ENCODE measurements at regions not wholly inside any gene's neighbourhood (a gene's known extent, or its start where the extent isn't known, plus 50 kb on each side); places are given as distances from the start of the nearest gene placed in this dataset.
"Not testable (repeated sequence)": the region's sequence is repeated elsewhere in the genome, so short reads cannot be mapped to it uniquely, and the experiment has no call there.

- Histone ChIP-seq H3K27ac (no peak overlapping the region), H3K9me3 (no peaks in the 10 kb centered on the region), H3K4me1 (replicated peaks) (no peaks in the 10 kb centered on the region), H3K36me3 (no peaks in the 10 kb centered on the region), H3K27me3 (replicated peaks; ENCODE audit: insufficient read depth) (no peaks in the 10 kb centered on the region), H3K4me3 (no peak overlapping the region)
- TF ChIP-seq CTCF (IDR thresholded peaks at IDR 0.05) = no peak
- WGBS = 66% methylated on average over 2 of the region's 2 CpGs
- intact Hi-C loops (cut with DNase I) = no loop called here
- no peak for DNase-seq (ENCODE audit: low spot score)
Observed at GRCh38 chr5:98364549-98364948, 408.9 kb upstream of the RGMB start.

- 29% methylated on average over 2 of the region's 2 CpGs for WGBS
- TF ChIP-seq POLR2AphosphoS5 (IDR thresholded peaks at IDR 0.05) = no peak
- no peaks in the 10 kb centered on the region for H3K9me3 ChIP-seq
- no peaks in the 10 kb centered on the region for H3K36me3 ChIP-seq
- no peaks in the 10 kb centered on the region for H3K27me3 ChIP-seq (replicated peaks; ENCODE audit: insufficient read depth)
- no peak for DNase-seq (ENCODE audit: low spot score)
- no peaks in the 10 kb centered on the region for H3K4me1 ChIP-seq (replicated peaks)
- no peak overlapping the region for H3K27ac ChIP-seq
- intact Hi-C loops (cut with DNase I) = no loop called here
- H3K4me3 ChIP-seq = no peak overlapping the region
Observed at GRCh38 chr5:98365126-98365525, 408.3 kb upstream of the RGMB start.

GRCh38 chr5:98368141-98368540, 405.3 kb upstream of the RGMB start:
- H3K27me3 ChIP-seq (replicated peaks; ENCODE audit: insufficient read depth) = no peaks in the 10 kb centered on the region
- no peak overlapping the region for H3K27ac ChIP-seq
- intact Hi-C loops (cut with DNase I) = no loop called here
- 80% methylated on average over 1 of the region's 1 CpG for WGBS
- H3K36me3 ChIP-seq = no peaks in the 10 kb centered on the region
- no peak for TF ChIP-seq POLR2A (IDR thresholded peaks at IDR 0.05)
- no peaks in the 10 kb centered on the region for H3K9me3 ChIP-seq
- no peak for DNase-seq (ENCODE audit: low spot score)
- no peak overlapping the region for H3K4me3 ChIP-seq
- H3K4me1 ChIP-seq (replicated peaks) = no peaks in the 10 kb centered on the region

GRCh38 chr5:98372351-98372750, 401.1 kb upstream of the RGMB start:
- no peaks in the 10 kb centered on the region for H3K27me3 ChIP-seq (replicated peaks; ENCODE audit: insufficient read depth)
- no peak for TF ChIP-seq CTCF (IDR thresholded peaks at IDR 0.05)
- no peaks in the 10 kb centered on the region for H3K4me1 ChIP-seq (replicated peaks)
- intact Hi-C loops (cut with DNase I) = no loop called here
- H3K27ac ChIP-seq = no peak overlapping the region
- no peak overlapping the region for H3K4me3 ChIP-seq
- no peak for DNase-seq (ENCODE audit: low spot score)
- H3K36me3 ChIP-seq = no peaks in the 10 kb centered on the region
- H3K9me3 ChIP-seq = no peaks in the 10 kb centered on the region

GRCh38 chr5:98391921-98392625, 381.4 kb upstream of the RGMB start:
- 95% methylated on average over 31 of the region's 31 CpGs for WGBS
- no peak for TF ChIP-seq POLR2AphosphoS5 (IDR thresholded peaks at IDR 0.05)
- no peak for TF ChIP-seq POLR2A (IDR thresholded peaks at IDR 0.05)
- no peak for TF ChIP-seq CTCF (IDR thresholded peaks at IDR 0.05)
- no peak for DNase-seq (ENCODE audit: low spot score)
- intact Hi-C loops (cut with DNase I) = no loop called here
- no peak overlapping the region for H3K27ac ChIP-seq
- H3K36me3 ChIP-seq = no peaks in the 10 kb centered on the region
- no peaks in the 10 kb centered on the region for H3K27me3 ChIP-seq (replicated peaks; ENCODE audit: insufficient read depth)
- no peaks in the 10 kb centered on the region for H3K9me3 ChIP-seq
- no peaks in the 10 kb centered on the region for H3K4me1 ChIP-seq (replicated peaks)
- H3K4me3 ChIP-seq = no peak overlapping the region

GRCh38 chr5:98393205-98393604, 380.3 kb upstream of the RGMB start:
- WGBS = 96% methylated on average over 8 of the region's 8 CpGs
- H3K36me3 ChIP-seq; DNase-seq (ENCODE audit: low spot score); H3K27ac ChIP-seq; H3K9me3 ChIP-seq; H3K4me1 ChIP-seq (replicated peaks); H3K4me3 ChIP-seq; intact Hi-C loops (cut with DNase I); H3K27me3 ChIP-seq (replicated peaks; ENCODE audit: insufficient read depth): not testable (repeated sequence)
